ENCODE measurements at regions not wholly inside any gene's neighbourhood (a gene's known extent, or its start where the extent isn't known, plus 50 kb on each side); places are given as distances from the start of the nearest gene placed in this dataset.

DNA sequence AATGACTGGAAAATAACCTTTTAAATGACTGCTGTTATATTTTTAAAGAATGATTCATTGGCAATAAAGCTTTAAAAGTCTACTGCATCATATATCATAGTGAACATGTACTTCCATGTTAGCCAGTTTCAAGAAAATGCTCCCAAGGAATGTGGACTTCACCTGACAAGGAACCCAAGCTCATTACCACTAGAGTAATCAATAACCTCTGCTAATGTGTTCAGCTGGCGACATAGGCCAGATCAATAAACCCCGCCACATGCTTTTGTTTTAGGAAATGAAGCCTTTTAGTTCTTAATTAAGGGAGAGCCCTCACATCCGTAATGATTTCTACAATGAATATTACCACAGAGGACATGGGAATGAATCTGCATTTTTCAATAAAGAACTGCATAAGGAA is 1219.9 kb upstream of the CNTN5 start:
- no peak overlapping the region for H2AFZ ChIP-seq (ENCODE audit: low read depth, low read length)
- TF ChIP-seq EZH2phosphoT487 (IDR thresholded peaks at IDR 0.05; ENCODE audit: low read depth): no peak
- TF ChIP-seq, protein P1, sequence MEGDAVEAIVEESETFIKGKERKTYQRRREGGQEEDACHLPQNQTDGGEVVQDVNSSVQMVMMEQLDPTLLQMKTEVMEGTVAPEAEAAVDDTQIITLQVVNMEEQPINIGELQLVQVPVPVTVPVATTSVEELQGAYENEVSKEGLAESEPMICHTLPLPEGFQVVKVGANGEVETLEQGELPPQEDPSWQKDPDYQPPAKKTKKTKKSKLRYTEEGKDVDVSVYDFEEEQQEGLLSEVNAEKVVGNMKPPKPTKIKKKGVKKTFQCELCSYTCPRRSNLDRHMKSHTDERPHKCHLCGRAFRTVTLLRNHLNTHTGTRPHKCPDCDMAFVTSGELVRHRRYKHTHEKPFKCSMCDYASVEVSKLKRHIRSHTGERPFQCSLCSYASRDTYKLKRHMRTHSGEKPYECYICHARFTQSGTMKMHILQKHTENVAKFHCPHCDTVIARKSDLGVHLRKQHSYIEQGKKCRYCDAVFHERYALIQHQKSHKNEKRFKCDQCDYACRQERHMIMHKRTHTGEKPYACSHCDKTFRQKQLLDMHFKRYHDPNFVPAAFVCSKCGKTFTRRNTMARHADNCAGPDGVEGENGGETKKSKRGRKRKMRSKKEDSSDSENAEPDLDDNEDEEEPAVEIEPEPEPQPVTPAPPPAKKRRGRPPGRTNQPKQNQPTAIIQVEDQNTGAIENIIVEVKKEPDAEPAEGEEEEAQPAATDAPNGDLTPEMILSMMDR (IDR thresholded peaks at IDR 0.05; ENCODE audit: low read depth, low read length): no peak

DNA sequence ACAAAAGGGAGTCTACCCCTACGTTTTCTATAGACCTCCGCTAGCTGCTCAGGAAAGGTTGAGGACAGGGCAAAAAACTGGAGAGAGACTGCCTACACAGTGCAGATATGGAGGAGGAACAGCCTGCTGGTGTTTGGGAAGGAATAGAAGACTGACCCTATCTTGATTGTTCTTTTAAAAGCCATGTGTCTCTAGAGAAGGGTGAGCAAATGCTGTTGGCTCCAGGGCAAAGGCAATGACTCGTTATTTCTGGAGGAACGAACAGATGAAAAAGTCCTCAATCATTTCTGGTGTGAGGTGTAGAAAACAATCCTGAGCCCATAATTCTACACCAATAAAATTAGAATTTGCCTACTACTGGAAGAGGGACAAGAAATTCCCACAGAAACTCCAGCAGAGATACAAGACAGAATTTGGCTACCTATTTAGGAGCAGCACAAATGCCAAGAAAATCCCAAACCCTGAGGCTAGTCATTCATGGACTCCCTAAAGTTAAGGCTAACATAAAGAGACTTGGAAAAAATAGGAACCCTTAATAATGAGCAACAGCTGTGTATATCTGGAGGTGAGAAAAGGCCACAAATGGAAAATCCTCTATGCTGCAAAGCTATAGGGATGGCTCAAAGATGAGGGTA is 1206.3 kb upstream of the CNTN5 start:
- no peak overlapping the region for H3K4me2 ChIP-seq (ENCODE audit: low read length)
- H3K36me3 ChIP-seq (replicated peaks; ENCODE audit: low read depth, low read length): no peaks in the 10 kb centered on the region
- TF ChIP-seq, protein P1 (IDR thresholded peaks at IDR 0.05; ENCODE audit: low read depth, low read length): no peak
- TF ChIP-seq EZH2phosphoT487 (IDR thresholded peaks at IDR 0.05; ENCODE audit: low read depth): no peak
- no peaks in the 10 kb centered on the region for H3K9me3 ChIP-seq (ENCODE audit: insufficient read depth, low read length)
- H2AFZ ChIP-seq (ENCODE audit: low read depth, low read length): no peak overlapping the region
- H3K79me2 ChIP-seq (ENCODE audit: low read length): no peaks in the 10 kb centered on the region
- no peak overlapping the region for H3K4me3 ChIP-seq (ENCODE audit: low read length)
- H4K20me1 ChIP-seq (ENCODE audit: insufficient read depth, low read length): no peaks in the 10 kb centered on the region
- H3K4me1 ChIP-seq (ENCODE audit: low read length): no peaks in the 10 kb centered on the region
- no peak overlapping the region for H3K27ac ChIP-seq (ENCODE audit: low read length)
- no peak overlapping the region for H3K9ac ChIP-seq (ENCODE audit: low read length)
- H3K27me3 ChIP-seq (ENCODE audit: low read depth, low read length): no peaks in the 10 kb centered on the region

More for the DNA sequence above, 1219.9 kb upstream of the CNTN5 start:
- Histone ChIP-seq H3K4me1 (ENCODE audit: low read length) (no peaks in the 10 kb centered on the region), H4K20me1 (ENCODE audit: insufficient read depth, low read length) (no peaks in the 10 kb centered on the region), H3K27me3 (ENCODE audit: low read depth, low read length) (no peaks in the 10 kb centered on the region), H3K4me3 (ENCODE audit: low read length) (no peak overlapping the region), H3K36me3 (replicated peaks; ENCODE audit: low read depth, low read length) (no peaks in the 10 kb centered on the region), H3K79me2 (ENCODE audit: low read length) (no peaks in the 10 kb centered on the region), H3K9ac (ENCODE audit: low read length) (no peak overlapping the region), H3K4me2 (ENCODE audit: low read length) (no peak overlapping the region), H3K27ac (ENCODE audit: low read length) (no peak overlapping the region), H3K9me3 (ENCODE audit: insufficient read depth, low read length) (no peaks in the 10 kb centered on the region)

DNA sequence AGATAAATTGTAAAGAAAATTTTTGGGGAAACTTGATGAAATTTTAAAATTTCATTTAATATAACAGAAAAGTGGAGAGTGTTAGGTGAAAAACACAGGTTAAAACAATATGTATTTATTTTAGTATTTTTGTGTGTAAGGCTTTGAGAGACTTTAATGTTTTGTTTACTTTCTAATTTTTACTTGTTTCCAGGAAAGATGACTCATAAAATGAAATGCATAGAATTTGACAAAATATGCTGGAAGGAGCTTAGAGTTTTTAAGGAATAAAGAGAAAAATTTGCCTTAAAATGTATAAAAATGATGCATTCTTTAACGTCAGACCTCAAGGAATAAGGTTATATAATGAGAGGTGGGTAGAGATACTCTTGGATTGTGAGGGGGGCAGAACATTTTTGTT is 1205.1 kb upstream of the CNTN5 start:
- Histone ChIP-seq H3K4me2 (ENCODE audit: low read length) (no peak overlapping the region), H3K79me2 (ENCODE audit: low read length) (no peaks in the 10 kb centered on the region), H3K4me1 (ENCODE audit: low read length) (no peaks in the 10 kb centered on the region), H3K4me3 (ENCODE audit: low read length) (no peak overlapping the region), H3K36me3 (replicated peaks; ENCODE audit: low read depth, low read length) (no peaks in the 10 kb centered on the region), H3K27me3 (ENCODE audit: low read depth, low read length) (no peaks in the 10 kb centered on the region), H3K27ac (ENCODE audit: low read length) (no peak overlapping the region), H4K20me1 (ENCODE audit: insufficient read depth, low read length) (no peaks in the 10 kb centered on the region), H2AFZ (ENCODE audit: low read depth, low read length) (no peak overlapping the region), H3K9me3 (ENCODE audit: insufficient read depth, low read length) (no peaks in the 10 kb centered on the region), H3K9ac (ENCODE audit: low read length) (no peak overlapping the region)
- TF ChIP-seq, protein P1 (IDR thresholded peaks at IDR 0.05; ENCODE audit: low read depth, low read length): no peak
- TF ChIP-seq EZH2phosphoT487 (IDR thresholded peaks at IDR 0.05; ENCODE audit: low read depth): no peak

DNA sequence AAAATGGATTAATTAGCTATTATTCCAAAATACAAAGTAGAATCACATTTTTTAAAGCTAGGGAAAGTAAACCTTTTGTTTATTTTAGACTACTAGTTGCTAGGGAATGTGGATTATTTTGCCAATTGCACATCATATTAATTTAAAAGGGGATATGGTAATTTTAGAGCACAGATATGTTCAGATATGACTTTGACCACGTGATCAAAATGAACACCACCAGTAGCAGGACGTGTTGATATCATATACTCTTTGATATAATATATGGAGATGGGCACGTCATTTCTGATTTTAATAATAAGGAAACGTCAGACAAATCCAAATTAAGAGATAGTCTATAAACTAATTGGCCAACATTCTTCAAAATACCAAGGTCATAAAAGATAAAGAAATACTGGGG is 1188.3 kb upstream of the CNTN5 start:
- Histone ChIP-seq H3K9ac (ENCODE audit: low read length) (no peak overlapping the region), H3K27me3 (ENCODE audit: low read depth, low read length) (no peaks in the 10 kb centered on the region), H3K4me1 (ENCODE audit: low read length) (no peaks in the 10 kb centered on the region), H3K27ac (ENCODE audit: low read length) (no peak overlapping the region), H2AFZ (ENCODE audit: low read depth, low read length) (no peak overlapping the region), H3K9me3 (ENCODE audit: insufficient read depth, low read length) (no peaks in the 10 kb centered on the region), H3K36me3 (replicated peaks; ENCODE audit: low read depth, low read length) (no peaks in the 10 kb centered on the region), H3K4me2 (ENCODE audit: low read length) (no peak overlapping the region), H4K20me1 (ENCODE audit: insufficient read depth, low read length) (no peaks in the 10 kb centered on the region), H3K79me2 (ENCODE audit: low read length) (no peaks in the 10 kb centered on the region), H3K4me3 (ENCODE audit: low read length) (no peak overlapping the region)
- no peak for TF ChIP-seq EZH2phosphoT487 (IDR thresholded peaks at IDR 0.05; ENCODE audit: low read depth)

Data from OCI-LY3 (cell line).